RKO (cell line): ENCODE measurements at regions not wholly inside any gene's neighbourhood (a gene's known extent, or its start where the extent isn't known, plus 50 kb on each side); places are given as distances from the start of the nearest gene placed in this dataset.

Experiments
- DNase-seq: peaks from one replicate; pipeline ENCODE4 v3.0.0-alpha.2; 2016; ENCODE audit warnings: low spot score

GRCh38 chr6:170113141-170113540 lies 177.7 kb downstream of the DLL1 start:
- DNase-seq: no peak

- DNase-seq: no peak
Measured at GRCh38 chr6:170112583-170112860, 178.4 kb downstream of the DLL1 start.

DNA sequence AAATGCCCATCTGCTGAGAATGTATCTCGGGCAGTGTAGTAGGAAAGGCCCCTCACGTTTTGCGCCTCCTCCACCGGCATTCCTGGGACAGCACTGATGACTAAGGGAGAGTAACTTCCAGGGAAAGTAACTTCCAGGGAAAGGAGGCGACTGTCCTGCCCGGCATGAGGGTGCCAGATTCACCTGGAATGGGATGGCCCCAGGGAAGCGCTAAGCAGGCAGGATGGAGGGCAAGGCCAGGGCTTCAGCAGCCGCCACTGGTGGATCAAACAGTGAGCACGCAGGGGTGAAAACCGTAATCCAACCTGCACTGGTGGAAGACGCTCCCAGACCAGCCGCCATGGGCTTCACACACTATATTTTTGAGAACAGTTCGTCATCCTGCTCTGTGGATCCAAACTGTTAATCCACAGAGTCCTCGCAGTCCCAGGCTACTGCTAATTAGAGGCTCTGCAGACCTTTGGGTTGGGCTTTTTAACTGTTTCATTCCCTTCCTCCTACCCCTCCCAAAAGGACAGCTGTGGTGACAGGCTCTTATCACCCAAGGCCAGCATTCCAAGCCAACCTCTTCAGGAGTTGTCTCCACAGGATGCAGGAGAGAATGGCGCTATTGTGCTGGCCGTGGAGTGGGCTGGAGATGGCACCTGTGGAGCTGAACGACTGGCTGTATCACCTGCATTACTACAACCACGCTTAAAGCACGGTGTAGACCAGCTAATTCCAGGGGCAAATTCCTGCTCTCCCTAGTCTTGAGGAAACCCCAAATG lies 178.9 kb downstream of the DLL1 start:
- DNase-seq: no peak

DNA sequence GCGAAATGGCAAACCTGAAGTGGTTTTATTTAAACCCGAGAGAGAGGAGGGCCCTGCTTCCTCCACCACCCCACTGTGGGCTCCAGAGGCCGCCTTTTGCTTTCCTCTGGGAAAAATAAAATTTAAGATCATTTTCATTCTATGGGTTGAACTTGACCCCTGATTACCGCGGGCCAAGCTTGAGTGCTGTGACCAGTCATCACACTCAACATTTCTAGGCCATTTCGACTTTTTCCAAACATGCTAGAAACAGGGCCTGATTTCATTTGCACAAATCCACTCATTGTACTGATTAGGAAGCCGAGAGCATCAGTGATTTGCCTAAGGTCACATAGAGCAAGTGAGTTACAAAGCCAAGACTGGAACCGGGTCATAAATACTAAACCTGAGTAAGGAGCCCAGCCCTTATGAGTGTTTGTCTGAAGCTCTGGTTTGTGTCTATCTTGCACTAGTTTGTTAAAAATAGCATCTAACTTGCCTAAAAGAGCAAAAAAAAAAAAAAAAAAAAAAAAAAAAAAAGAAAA lies 179.7 kb downstream of the DLL1 start:
- no peak for DNase-seq

GRCh38 chr6:170110201-170111140 lies 180.4 kb downstream of the DLL1 start:
- DNase-seq: no peak

GRCh38 chr6:170108890-170109587 lies 181.8 kb downstream of the DLL1 start:
- DNase-seq: no peak

GRCh38 chr6:170108456-170108855 lies 182.4 kb downstream of the DLL1 start:
- no peak for DNase-seq

DNA sequence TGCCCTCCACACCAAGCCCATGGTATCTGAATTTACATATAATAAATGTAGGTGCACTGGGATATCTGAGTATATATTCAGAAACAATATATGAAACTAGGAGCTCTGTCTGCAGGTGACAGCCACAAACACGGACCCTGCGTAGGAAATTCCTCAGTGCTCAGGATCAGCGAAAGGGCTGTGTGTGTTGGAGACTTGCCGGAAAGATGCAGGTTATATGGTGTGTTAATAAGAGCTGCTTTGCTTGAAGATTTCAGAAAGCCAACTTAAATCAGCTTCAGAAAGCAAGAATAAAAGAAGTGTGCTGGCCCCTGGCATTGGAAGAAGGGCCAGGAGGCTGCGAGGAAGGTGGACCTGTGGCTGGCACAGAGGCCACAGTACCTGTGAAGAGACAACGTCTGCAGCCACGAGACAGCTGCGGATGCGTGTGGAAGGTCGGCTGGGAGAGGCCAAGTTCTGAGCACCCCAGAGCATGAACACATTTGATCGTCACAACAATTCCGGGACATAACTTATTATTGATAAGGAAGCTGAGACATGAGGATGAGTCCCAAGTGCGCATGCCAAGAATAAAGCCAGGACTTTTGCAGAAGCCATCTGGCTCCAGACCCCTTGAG lies 183.2 kb downstream of the DLL1 start:
- no peak for DNase-seq

DNA sequence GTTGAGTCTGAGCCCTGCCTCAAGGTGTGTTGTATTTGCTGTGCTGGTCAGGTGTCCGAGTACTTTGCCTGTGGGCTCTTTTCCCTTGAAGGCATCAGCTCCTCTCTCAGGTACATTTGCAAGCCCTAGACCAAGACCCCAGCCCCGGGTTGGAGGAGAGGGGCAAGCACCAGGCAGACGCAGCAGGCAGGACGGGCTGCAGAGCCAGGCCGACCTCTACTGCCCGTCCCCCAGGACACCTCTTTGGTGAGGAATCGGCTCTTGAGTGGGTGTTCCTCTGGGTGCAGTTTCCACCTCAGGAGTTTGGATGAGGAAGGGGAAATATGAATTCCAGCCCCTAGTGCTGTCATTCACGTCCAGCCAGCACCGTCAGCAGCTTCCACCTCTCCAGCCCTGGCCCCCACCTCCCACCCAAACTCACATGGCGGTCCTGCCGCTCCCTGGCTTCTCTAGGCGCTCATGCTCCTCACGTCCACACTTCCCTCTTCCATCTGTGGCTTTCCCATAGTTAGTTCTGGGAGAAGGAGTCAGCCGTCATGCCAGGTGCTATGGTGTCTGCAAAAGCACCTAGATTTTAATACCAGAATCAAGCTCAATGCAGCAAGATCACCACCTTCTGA lies 183.9 kb downstream of the DLL1 start:
- no peak for DNase-seq

DNA sequence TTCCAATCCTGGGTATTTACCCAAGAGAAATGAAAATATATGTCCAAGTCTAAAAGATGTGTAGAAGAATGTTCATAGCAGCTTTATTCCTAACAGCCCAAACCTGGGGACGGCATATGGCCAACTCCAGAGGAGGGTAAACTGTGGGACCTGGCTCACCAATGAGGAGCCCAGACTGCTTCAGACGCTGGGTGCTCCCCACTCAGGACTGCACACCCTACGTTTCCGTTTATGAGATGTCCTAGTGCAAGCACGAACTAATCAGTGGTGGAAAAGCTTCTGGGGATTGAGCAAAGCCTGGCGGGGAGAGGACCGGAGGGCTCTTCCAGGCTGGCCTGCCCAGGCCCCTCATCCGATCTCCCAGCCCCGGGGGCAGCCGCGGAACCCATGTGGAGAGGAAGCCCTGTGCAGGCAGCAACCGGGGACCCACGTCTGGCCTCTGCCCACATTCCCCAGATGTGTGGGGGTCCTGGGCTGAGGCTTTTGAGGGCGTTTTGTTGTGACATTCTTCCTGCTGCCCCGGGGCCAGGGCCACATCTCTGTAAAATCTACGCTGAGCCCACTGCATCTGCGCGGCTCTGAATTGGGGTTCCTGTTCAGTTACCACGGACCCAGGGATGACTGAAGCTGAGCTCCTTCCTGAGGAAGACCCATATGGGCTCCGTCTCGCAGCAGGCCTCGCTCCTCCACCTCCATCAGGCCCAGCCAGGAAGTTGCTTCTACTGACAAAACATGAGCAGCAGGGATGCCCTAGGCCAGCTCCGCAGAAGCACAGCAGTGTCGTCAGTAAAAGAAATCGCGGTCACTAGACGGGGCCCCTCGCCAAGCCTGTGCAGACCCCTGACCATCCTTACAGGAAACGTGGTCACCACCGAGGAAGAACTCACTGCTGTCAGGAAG lies 188.0 kb downstream of the DLL1 start:
- DNase-seq: no peak

GRCh38 chr6:170102038-170102437 lies 188.8 kb downstream of the DLL1 start:
- DNase-seq: no peak

GRCh38 chr6:170101281-170102035 lies 189.4 kb downstream of the DLL1 start:
- DNase-seq: no peak

DNA sequence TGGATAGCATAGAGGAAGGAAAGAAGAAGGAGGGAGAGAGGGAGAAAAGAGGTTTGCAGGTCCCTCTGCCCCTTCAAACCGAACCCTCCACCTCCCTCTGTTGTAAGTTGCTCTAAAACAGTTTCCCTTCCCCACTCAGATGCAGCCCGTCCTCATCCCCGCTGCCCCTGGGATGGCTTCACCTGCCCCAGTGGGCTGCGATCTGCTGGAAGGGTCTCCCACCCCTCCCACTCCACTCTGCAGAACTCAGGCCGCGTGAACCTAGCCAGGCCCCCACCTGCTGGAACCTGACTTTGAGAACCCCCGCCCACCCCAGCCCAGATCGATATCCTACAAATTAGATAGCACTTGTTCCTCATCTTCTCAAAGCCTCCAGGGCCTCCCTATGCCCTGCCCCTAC lies 190.8 kb downstream of the DLL1 start:
- no peak for DNase-seq

DNA sequence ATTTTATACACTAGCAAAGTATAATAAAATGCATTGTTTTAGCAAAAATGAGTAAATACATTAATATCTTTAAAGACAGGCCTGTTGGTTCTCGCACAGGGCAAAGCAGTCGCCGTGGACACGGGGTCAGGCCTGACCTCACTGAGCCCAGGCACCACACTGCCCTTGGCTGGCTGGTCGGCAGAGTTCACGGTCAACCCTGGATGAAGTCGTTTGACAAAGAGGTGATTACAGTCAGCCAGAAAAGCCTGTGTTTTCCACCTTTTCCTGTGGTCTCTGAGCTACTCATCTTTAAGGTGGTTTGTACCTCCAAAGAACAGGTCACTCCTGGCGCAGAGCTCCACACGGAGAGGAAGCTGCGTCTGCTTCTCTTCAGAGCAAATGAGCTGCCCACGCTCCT lies 191.5 kb downstream of the DLL1 start:
- no peak for DNase-seq

DNA sequence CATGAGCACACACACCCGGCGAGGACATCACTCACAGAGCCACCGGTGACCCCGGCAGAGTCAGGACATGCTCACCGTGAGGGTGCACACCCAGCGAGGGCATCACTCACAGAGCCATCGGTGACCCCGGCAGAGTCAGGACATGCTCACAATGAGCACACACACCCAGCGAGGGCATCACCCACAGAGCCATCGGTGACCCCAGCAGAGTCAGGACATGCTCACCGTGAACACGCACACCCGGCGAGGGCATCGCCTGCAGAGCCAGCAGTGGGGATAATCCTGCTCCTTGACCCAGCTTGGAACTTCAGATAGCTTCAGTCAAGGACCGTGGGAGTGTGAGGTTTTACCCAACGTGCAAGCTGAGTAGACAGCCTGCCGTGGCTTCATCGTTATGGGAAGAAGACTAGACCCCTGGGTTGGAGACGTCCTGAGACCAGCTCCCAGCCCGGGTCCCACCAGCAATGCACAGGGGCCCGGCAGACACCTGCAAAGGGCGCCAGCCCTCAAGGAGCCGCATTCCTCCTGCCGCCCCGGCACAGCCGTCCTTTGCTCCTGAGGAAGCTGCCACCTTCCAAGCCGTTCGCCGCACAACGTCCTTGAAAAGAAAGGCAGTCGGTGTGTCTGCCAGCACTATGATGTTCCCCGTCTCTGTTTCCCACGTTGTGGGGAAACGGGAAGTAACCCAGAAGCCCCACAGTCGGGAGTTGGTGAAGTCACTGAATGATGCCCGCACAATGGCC lies 192.3 kb downstream of the DLL1 start:
- DNase-seq: no peak

GRCh38 chr6:170097505-170098427 lies 193.1 kb downstream of the DLL1 start:
- DNase-seq: no peak

DNA sequence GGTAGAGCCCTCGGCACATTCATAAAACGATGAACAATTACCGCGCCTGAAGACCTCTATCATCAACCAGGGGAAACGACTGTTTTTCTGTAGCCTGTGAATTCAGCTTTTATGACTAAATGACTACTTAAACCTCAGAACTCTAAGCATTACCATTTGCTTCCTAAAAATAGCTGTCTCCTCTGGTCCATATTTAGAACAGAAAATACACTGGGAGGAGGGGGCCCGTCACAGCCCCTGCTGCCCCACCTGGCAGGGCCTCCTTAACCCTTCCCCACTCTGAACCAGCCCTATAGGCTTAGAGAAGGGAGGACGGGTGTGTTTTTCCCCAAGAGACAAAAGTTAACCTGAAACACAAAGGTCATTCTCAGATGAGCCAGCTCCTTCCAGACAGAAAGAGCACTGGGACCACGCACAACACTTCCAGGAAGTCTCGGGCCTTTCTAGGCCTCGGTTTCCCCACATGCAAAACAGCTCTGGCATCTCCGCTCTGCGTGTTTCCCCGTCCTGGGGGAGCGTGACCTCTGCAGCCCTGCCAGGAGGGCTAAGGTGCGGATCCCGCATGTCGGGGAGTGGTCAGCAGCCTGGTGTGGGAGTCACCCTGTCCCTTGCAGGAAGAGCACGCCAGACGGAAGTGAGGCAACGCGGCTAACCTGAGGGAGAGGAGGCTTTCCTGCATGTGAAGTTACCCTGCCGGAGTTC lies 193.9 kb downstream of the DLL1 start:
- DNase-seq: no peak
